Keratinocyte (primary cell): ENCODE measurements at regions not wholly inside any gene's neighbourhood (a gene's known extent, or its start where the extent isn't known, plus 50 kb on each side); places are given as distances from the start of the nearest gene placed in this dataset.

ENCODE experiments used
- DNase-seq: peaks from one replicate; pipeline ENCODE4 v3.0.0-alpha.2; 2011; ENCODE audit warnings: low read depth, missing footprints, low spot score
- FAIRE-seq: peaks from 2 replicates; lab custom pipeline; 2011; peaks lifted over from hg19 to GRCh38; lab: Jason Lieb, UNC
- H2AFZ ChIP-seq: 2 replicates; pipeline ENCODE4 v1.6.0; 2012; ENCODE audit warnings: low read length, control low read depth, inconsistent platforms; ENCODE audit not compliant: control insufficient read depth
- H3K27ac ChIP-seq: 2 replicates; pipeline ENCODE4 v1.5.1; 2011; ENCODE audit warnings: low read length; ENCODE audit not compliant: control insufficient read depth, insufficient read depth
- H3K27me3 ChIP-seq: 3 replicates; pipeline ENCODE4 v1.6.0; 2011; ENCODE audit warnings: low read length; ENCODE audit not compliant: control insufficient read depth, insufficient read depth; ENCODE audit errors: extremely low read depth
- H3K36me3 ChIP-seq, 2 experiments: 2 replicates in 1 of 2; 3 replicates in 1 of 2; pipeline ENCODE4 v1.5.1; 2011; ENCODE audit warnings: low read length in 2 of 2, mild to moderate bottlenecking in 1 of 2; ENCODE audit not compliant: control insufficient read depth in 2 of 2, insufficient read depth in 2 of 2; ENCODE audit errors: extremely low read depth in 1 of 2
- H3K4me1 ChIP-seq: 3 replicates; pipeline ENCODE4 v1.5.1; 2011; ENCODE audit warnings: low read length; ENCODE audit not compliant: control insufficient read depth, insufficient read depth; ENCODE audit errors: extremely low read depth
- H3K4me2 ChIP-seq: 3 replicates; pipeline ENCODE4 v1.6.0; 2011; ENCODE audit warnings: low read depth, low read length; ENCODE audit not compliant: control insufficient read depth, insufficient read depth; ENCODE audit errors: extremely low read depth
- H3K4me3 ChIP-seq, 3 experiments: fragments of 200-600 bp in 1 of 3; sonication (generic) in 1 of 3; 2 replicates in 2 of 3; 3 replicates in 1 of 3; pipeline ENCODE4 v1.5.1; 2011 to 2016; ENCODE audit warnings: low read length in 3 of 3, mild to moderate bottlenecking in 3 of 3, control low read depth in 2 of 3, inconsistent platforms in 1 of 3, low read depth in 1 of 3, mixed read lengths in 1 of 3, mixed run types in 1 of 3, moderate library complexity in 1 of 3; ENCODE audit not compliant: control insufficient read depth in 2 of 3, insufficient read depth in 2 of 3; ENCODE audit errors: extremely low read depth in 1 of 3
- H3K79me2 ChIP-seq: 2 replicates; pipeline ENCODE4 v1.6.0; 2012; ENCODE audit warnings: low read length; ENCODE audit not compliant: control insufficient read depth, insufficient read depth
- H3K9ac ChIP-seq: 3 replicates; pipeline ENCODE4 v1.6.0; 2011; ENCODE audit warnings: low read length; ENCODE audit not compliant: control insufficient read depth, insufficient read depth; ENCODE audit errors: extremely low read depth
- H3K9me1 ChIP-seq: 3 replicates; pipeline ENCODE4 v1.6.0; 2011; ENCODE audit warnings: low read length; ENCODE audit not compliant: control insufficient read depth, insufficient read depth; ENCODE audit errors: extremely low read depth
- H3K9me3 ChIP-seq: 2 replicates; pipeline ENCODE4 v1.5.1; 2012; ENCODE audit warnings: low read depth, low read length; ENCODE audit not compliant: control insufficient read depth
- H4K20me1 ChIP-seq: 3 replicates; pipeline ENCODE4 v1.6.0; 2011; ENCODE audit warnings: low read length; ENCODE audit not compliant: control insufficient read depth, insufficient read depth; ENCODE audit errors: extremely low read depth
- CTCF ChIP-seq, 3 experiments: IDR thresholded peaks in 1 of 3; conservative IDR thresholded peaks in 1 of 3; optimal IDR thresholded peaks in 1 of 3; 2 replicates in 2 of 3; 3 replicates in 1 of 3; pipeline versions ENCODE3 to v1.5.1; 2011; ENCODE audit warnings: low read length in 3 of 3, mild to moderate bottlenecking in 3 of 3, moderate library complexity in 2 of 3, control low read depth in 1 of 3, inconsistent platforms in 1 of 3; ENCODE audit not compliant: insufficient read depth in 2 of 3; ENCODE audit errors: extremely low read depth in 1 of 3
- EZH2 ChIP-seq: IDR thresholded peaks from one replicate; pipeline ENCODE4 v1.6.1; 2012; ENCODE audit warnings: inconsistent platforms, mild to moderate bottlenecking, low read length, moderate library complexity
- dilution Hi-C: fragments of 300-500 bp; cut with MboI; formaldehyde crosslinking; loops from one replicate; pipeline ENCODE4 v1.7.0; 2020; ENCODE audit warnings: low sequenced_read_pairs; ENCODE audit not compliant: extremely low pct_ligation_motif_present

DNA sequence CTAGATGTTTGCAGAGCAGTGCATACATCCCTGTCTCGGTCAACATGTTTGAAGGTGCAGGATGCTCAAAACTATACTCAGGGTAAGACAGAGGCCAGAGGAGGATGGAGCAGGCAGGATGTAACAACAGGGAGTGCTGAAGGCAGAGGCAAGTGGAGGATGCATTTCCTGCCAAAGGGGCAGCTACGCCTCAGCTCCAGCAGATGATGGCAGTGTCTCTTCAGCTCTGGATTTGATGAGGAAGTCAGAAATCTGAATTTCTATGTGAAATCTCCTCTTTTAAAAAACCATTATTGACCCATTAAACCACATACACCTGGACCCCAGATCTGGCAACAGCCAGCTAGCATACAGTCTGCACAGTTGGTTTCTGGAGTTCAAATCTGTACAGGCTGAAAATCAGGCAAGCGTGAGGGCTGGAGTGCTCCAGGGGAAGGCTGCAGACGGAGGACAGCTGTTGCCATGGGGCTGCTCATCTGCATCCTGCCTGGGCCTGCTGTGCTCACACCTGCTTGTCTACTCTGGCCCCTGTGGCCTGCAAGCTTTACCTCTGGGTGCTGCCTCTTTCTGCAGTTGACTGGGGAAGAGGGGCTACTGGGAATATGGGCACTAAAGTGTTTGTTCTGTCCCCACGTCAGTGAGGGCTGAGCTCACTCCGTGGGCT, 152.9 kb upstream of the SLC28A3 start:
- H4K20me1 ChIP-seq = no peaks in the 10 kb centered on the region
- no peaks in the 10 kb centered on the region for H3K27me3 ChIP-seq
- no peak overlapping the region for H3K9ac ChIP-seq
- dilution Hi-C loops = no loop called here
- no peaks in the 10 kb centered on the region for H3K9me3 ChIP-seq
- no peak overlapping the region for H3K4me2 ChIP-seq
- H3K27ac ChIP-seq = no peak overlapping the region
- no peak for DNase-seq
- no peaks in the 10 kb centered on the region for H3K9me1 ChIP-seq
- FAIRE-seq = no peak
- TF ChIP-seq CTCF (optimal IDR thresholded peaks at IDR 0.05 in 1 of 3, IDR thresholded peaks at IDR 0.05 in 1 of 3, conservative IDR thresholded peaks at IDR 0.05 in 1 of 3; ENCODE audit: extremely low read depth in 1 of 3, insufficient read depth in 2 of 3, low read length in 3 of 3) = peak in 1 of 3 experiments; percentile 49
- no peak for TF ChIP-seq EZH2
- H3K4me3 ChIP-seq = no peak overlapping the region
- H3K4me1 ChIP-seq = no peaks in the 10 kb centered on the region
- no peaks in the 10 kb centered on the region for H3K79me2 ChIP-seq
- H3K36me3 ChIP-seq = no peaks in the 10 kb centered on the region
- H2AFZ ChIP-seq = no peak overlapping the region

GRCh38 chr9:84499969-84500582, 159.5 kb upstream of the SLC28A3 start:
- H2AFZ ChIP-seq = no peak overlapping the region
- no peak overlapping the region for H3K9ac ChIP-seq
- no peak for DNase-seq
- no peaks in the 10 kb centered on the region for H3K79me2 ChIP-seq
- no peak for FAIRE-seq
- H3K4me3 ChIP-seq = no peak overlapping the region
- H3K36me3 ChIP-seq = no peaks in the 10 kb centered on the region
- H3K4me2 ChIP-seq = no peak overlapping the region
- no peaks in the 10 kb centered on the region for H4K20me1 ChIP-seq
- H3K9me1 ChIP-seq = no peaks in the 10 kb centered on the region
- no peaks in the 10 kb centered on the region for H3K4me1 ChIP-seq
- no peak overlapping the region for H3K27ac ChIP-seq
- no peak for TF ChIP-seq CTCF (optimal IDR thresholded peaks at IDR 0.05 in 1 of 3, IDR thresholded peaks at IDR 0.05 in 1 of 3, conservative IDR thresholded peaks at IDR 0.05 in 1 of 3; ENCODE audit: extremely low read depth in 1 of 3, insufficient read depth in 2 of 3, low read length in 3 of 3)
- TF ChIP-seq EZH2 = no peak
- no peaks in the 10 kb centered on the region for H3K27me3 ChIP-seq
- H3K9me3 ChIP-seq = no peaks in the 10 kb centered on the region
- dilution Hi-C loops = no loop called here
